ENCODE measurements at regions not wholly inside any gene's neighbourhood (a gene's known extent, or its start where the extent isn't known, plus 50 kb on each side); places are given as distances from the start of the nearest gene placed in this dataset.

- peaks cover 6% of the 10 kb centered on the region for H3K27me3 Mint-ChIP-seq (ENCODE audit: insufficient read depth, low read depth)
- no peaks in the 10 kb centered on the region for H3K27me3 ChIP-seq
- H3K4me1 ChIP-seq: peaks cover 10% of the 10 kb centered on the region
- no peak overlapping the region for H3K4me3 Mint-ChIP-seq
- no peak overlapping the region for H2AFZ ChIP-seq (replicated peaks)
- H3F3A ChIP-seq (ENCODE audit: low read depth): no peaks in the 10 kb centered on the region
- H3K9ac ChIP-seq: no peak overlapping the region
- H3K4me1 Mint-ChIP-seq: peaks cover 5% of the 10 kb centered on the region
- H3K9me3 ChIP-seq (ENCODE audit: low read depth): peaks cover 3% of the 10 kb centered on the region
- no peaks in the 10 kb centered on the region for H3K36me3 ChIP-seq
- no peak overlapping the region for H3K27ac Mint-ChIP-seq
- H3K36me3 Mint-ChIP-seq: peaks cover 3% of the 10 kb centered on the region
- H3K4me3 ChIP-seq: no peak overlapping the region
- TF ChIP-seq EZH2phosphoT487 (IDR thresholded peaks at IDR 0.05): no peak
- no peak for TF ChIP-seq CTCF (IDR thresholded peaks at IDR 0.05)
- TF ChIP-seq EZH2 (IDR thresholded peaks at IDR 0.05): no peak
- DNase-seq (ENCODE audit: low spot score): no peak
- H3K9me3 Mint-ChIP-seq: peaks cover 16% of the 10 kb centered on the region
- H4K20me1 ChIP-seq (ENCODE audit: low read depth): no peaks in the 10 kb centered on the region
- H3K27ac ChIP-seq: no peak overlapping the region
- no peak overlapping the region for H3K4me2 ChIP-seq
- no peaks in the 10 kb centered on the region for H3K79me2 ChIP-seq (ENCODE audit: low read depth)
These were observed 482.0 kb downstream of the RMST start for GRCh38 chr12:97944576-97944975.

GRCh38 chr12:97946701-97947100 is 484.1 kb downstream of the RMST start:
- Mint-ChIP-seq H3K9me3 (peaks cover 16% of the 10 kb centered on the region), H3K4me3 (no peak overlapping the region), H3K27ac (no peak overlapping the region), H3K4me1 (peaks cover 7% of the 10 kb centered on the region), H3K36me3 (peaks cover 3% of the 10 kb centered on the region), H3K27me3 (ENCODE audit: insufficient read depth, low read depth) (peaks cover 4% of the 10 kb centered on the region)
- H3K4me1 ChIP-seq: peaks cover 6% of the 10 kb centered on the region
- no peak overlapping the region for H2AFZ ChIP-seq (replicated peaks)
- TF ChIP-seq CTCF (IDR thresholded peaks at IDR 0.05): no peak
- no peak for TF ChIP-seq EZH2 (IDR thresholded peaks at IDR 0.05)
- no peak for TF ChIP-seq EZH2phosphoT487 (IDR thresholded peaks at IDR 0.05)
- no peaks in the 10 kb centered on the region for H3K79me2 ChIP-seq (ENCODE audit: low read depth)
- no peaks in the 10 kb centered on the region for H3K27me3 ChIP-seq
- peaks cover 3% of the 10 kb centered on the region for H3K9me3 ChIP-seq (ENCODE audit: low read depth)
- H3F3A ChIP-seq (ENCODE audit: low read depth): no peaks in the 10 kb centered on the region
- no peak overlapping the region for H3K4me3 ChIP-seq
- H4K20me1 ChIP-seq (ENCODE audit: low read depth): no peaks in the 10 kb centered on the region
- no peak overlapping the region for H3K4me2 ChIP-seq
- no peaks in the 10 kb centered on the region for H3K36me3 ChIP-seq
- no peak overlapping the region for H3K27ac ChIP-seq
- H3K9ac ChIP-seq: no peak overlapping the region
- DNase-seq (ENCODE audit: low spot score): no peak

- peaks cover 5% of the 10 kb centered on the region for H3K4me1 Mint-ChIP-seq
- no peak for TF ChIP-seq EZH2 (IDR thresholded peaks at IDR 0.05)
- no peak for TF ChIP-seq CTCF (IDR thresholded peaks at IDR 0.05)
- TF ChIP-seq EZH2phosphoT487 (IDR thresholded peaks at IDR 0.05): no peak
- no peaks in the 10 kb centered on the region for H3K36me3 ChIP-seq
- H3K9me3 ChIP-seq (ENCODE audit: low read depth): peaks cover 3% of the 10 kb centered on the region
- peaks cover 4% of the 10 kb centered on the region for H3K27me3 Mint-ChIP-seq (ENCODE audit: insufficient read depth, low read depth)
- no peaks in the 10 kb centered on the region for H3K79me2 ChIP-seq (ENCODE audit: low read depth)
- H3K27me3 ChIP-seq: no peaks in the 10 kb centered on the region
- H3K27ac ChIP-seq: no peak overlapping the region
- DNase-seq (ENCODE audit: low spot score): no peak
- H3K4me3 ChIP-seq: no peak overlapping the region
- H3K9ac ChIP-seq: no peak overlapping the region
- H3K36me3 Mint-ChIP-seq: peaks cover 3% of the 10 kb centered on the region
- peaks cover 16% of the 10 kb centered on the region for H3K9me3 Mint-ChIP-seq
- no peaks in the 10 kb centered on the region for H3F3A ChIP-seq (ENCODE audit: low read depth)
- H4K20me1 ChIP-seq (ENCODE audit: low read depth): no peaks in the 10 kb centered on the region
- no peak overlapping the region for H3K27ac Mint-ChIP-seq
- no peak overlapping the region for H3K4me3 Mint-ChIP-seq
- H3K4me2 ChIP-seq: no peak overlapping the region
- no peak overlapping the region for H2AFZ ChIP-seq (replicated peaks)
- peaks cover 6% of the 10 kb centered on the region for H3K4me1 ChIP-seq
These were observed 486.0 kb downstream of the RMST start for GRCh38 chr12:97948591-97948990.
